ENCODE measurements at regions not wholly inside any gene's neighbourhood (a gene's known extent, or its start where the extent isn't known, plus 50 kb on each side); places are given as distances from the start of the nearest gene placed in this dataset.

GRCh38 chr2:64211276-64211921, 67.2 kb upstream of the PELI1 start:
- TF ChIP-seq POLR2AphosphoS5 (IDR thresholded peaks at IDR 0.05) = no peak
- TF ChIP-seq POLR2A (IDR thresholded peaks at IDR 0.05) = no peak
- no peak for TF ChIP-seq CTCF (IDR thresholded peaks at IDR 0.05)

GRCh38 chr2:64212346-64212745, 68.1 kb upstream of the PELI1 start:
- Histone ChIP-seq H3K36me3 (no peaks in the 10 kb centered on the region), H3K4me1 (no peaks in the 10 kb centered on the region), H3K27me3 (no peaks in the 10 kb centered on the region), H3K27ac (peak overlapping the region in 1 of 2 donors; percentile 33), H3K4me3 (no peak overlapping the region), H3K9me3 (no peaks in the 10 kb centered on the region)
- TF ChIP-seq POLR2A (IDR thresholded peaks at IDR 0.05) (no peak), CTCF (IDR thresholded peaks at IDR 0.05) (no peak), POLR2AphosphoS5 (IDR thresholded peaks at IDR 0.05) (no peak)
- DNase-seq (ENCODE audit: low spot score in 2 of 2) = no peak
- intact Hi-C loops (cut with DNase I; ENCODE audit: low total_unique reads) = no loop called here

More at GRCh38 chr2:64211276-64211921, 67.2 kb upstream of the PELI1 start:
- Histone ChIP-seq H3K9me3 (no peaks in the 10 kb centered on the region), H3K36me3 (no peaks in the 10 kb centered on the region), H3K4me1 (no peaks in the 10 kb centered on the region), H3K27ac (peak overlapping the region in 1 of 2 donors; percentile 33), H3K4me3 (no peak overlapping the region), H3K27me3 (no peaks in the 10 kb centered on the region)
- intact Hi-C loops (cut with DNase I; ENCODE audit: low total_unique reads) = no loop called here
- no peak for DNase-seq (ENCODE audit: low spot score in 2 of 2)

- no peak for DNase-seq (ENCODE audit: low spot score in 2 of 2)
- Histone ChIP-seq H3K27ac (peak overlapping the region in 1 of 2 donors; percentile 9), H3K27me3 (no peaks in the 10 kb centered on the region), H3K36me3 (no peaks in the 10 kb centered on the region), H3K4me3 (no peak overlapping the region), H3K9me3 (no peaks in the 10 kb centered on the region), H3K4me1 (no peaks in the 10 kb centered on the region)
- no peak for TF ChIP-seq POLR2AphosphoS5 (IDR thresholded peaks at IDR 0.05)
- TF ChIP-seq CTCF (IDR thresholded peaks at IDR 0.05) = no peak
- intact Hi-C loops (cut with DNase I; ENCODE audit: low total_unique reads) = no loop called here
Observed at GRCh38 chr2:64212801-64213321, 68.6 kb upstream of the PELI1 start.

- TF ChIP-seq POLR2A (IDR thresholded peaks at IDR 0.05) (no peak), POLR2AphosphoS5 (IDR thresholded peaks at IDR 0.05) (no peak), CTCF (IDR thresholded peaks at IDR 0.05) (no peak)
- Histone ChIP-seq H3K9me3 (no peaks in the 10 kb centered on the region), H3K4me1 (no peaks in the 10 kb centered on the region), H3K36me3 (no peaks in the 10 kb centered on the region), H3K4me3 (no peak overlapping the region), H3K27ac (peak overlapping the region; percentile 74 to 75), H3K27me3 (no peaks in the 10 kb centered on the region)
- intact Hi-C loops (cut with DNase I; ENCODE audit: low total_unique reads) = no loop called here
- DNase-seq (ENCODE audit: low spot score in 2 of 2) = no peak
Observed at GRCh38 chr2:64213532-64214275, 69.5 kb upstream of the PELI1 start.

All from breast epithelium (tissue), 4 donors.